ENCODE measurements at regions not wholly inside any gene's neighbourhood (a gene's known extent, or its start where the extent isn't known, plus 50 kb on each side); places are given as distances from the start of the nearest gene placed in this dataset.

- DNase-seq (ENCODE audit: low spot score) = no peak
Observed at GRCh38 chr2:41597680-41598079, 450.1 kb upstream of the PKDCC start.

- DNase-seq (ENCODE audit: low spot score) = peak; percentile 72
Observed at GRCh38 chr2:41598161-41598894, 449.5 kb upstream of the PKDCC start.

DNA sequence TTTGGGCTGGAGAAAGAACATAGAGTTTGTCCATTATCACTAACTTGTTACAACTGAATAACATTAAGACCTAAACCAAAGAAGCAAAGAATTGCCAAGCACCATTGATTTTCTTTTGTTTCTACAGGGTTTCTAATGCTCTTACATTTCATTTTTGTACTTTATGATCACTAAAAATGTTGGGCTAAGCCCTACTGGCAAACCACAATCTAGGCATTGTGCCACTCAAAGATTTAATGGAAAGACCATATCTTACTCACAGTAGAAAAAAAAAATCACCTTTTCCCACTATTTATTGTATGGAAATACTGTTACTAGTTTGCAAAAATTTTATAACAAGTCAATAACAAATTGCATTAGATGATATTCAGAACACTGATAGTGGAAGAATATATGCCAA is 447.4 kb upstream of the PKDCC start:
- DNase-seq (ENCODE audit: low spot score) = no peak

DNA sequence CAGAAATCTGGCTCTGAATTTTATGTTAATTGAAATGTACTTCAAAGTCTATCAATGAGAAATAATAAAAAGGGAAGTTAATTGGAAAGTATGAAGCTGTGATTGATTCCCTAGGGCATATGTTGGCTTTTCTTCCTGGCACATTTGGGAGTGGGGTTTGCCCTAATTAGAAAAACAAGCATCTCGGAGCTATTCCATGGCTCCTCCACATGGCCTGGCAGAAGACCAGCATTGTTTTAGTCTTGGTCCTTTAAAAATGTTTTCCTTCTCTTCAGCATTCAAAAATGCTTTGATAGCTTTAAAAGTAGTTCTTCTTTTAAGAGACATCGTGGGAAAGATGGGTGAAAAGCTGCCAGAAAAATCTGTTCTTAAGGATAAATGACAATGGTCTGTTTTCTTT is 445.5 kb upstream of the PKDCC start:
- DNase-seq (ENCODE audit: low spot score) = no peak

GRCh38 chr2:41605311-41605710 is 442.5 kb upstream of the PKDCC start:
- DNase-seq (ENCODE audit: low spot score) = no peak

GRCh38 chr2:41605914-41606313 is 441.9 kb upstream of the PKDCC start:
- DNase-seq (ENCODE audit: low spot score) = no peak

DNA sequence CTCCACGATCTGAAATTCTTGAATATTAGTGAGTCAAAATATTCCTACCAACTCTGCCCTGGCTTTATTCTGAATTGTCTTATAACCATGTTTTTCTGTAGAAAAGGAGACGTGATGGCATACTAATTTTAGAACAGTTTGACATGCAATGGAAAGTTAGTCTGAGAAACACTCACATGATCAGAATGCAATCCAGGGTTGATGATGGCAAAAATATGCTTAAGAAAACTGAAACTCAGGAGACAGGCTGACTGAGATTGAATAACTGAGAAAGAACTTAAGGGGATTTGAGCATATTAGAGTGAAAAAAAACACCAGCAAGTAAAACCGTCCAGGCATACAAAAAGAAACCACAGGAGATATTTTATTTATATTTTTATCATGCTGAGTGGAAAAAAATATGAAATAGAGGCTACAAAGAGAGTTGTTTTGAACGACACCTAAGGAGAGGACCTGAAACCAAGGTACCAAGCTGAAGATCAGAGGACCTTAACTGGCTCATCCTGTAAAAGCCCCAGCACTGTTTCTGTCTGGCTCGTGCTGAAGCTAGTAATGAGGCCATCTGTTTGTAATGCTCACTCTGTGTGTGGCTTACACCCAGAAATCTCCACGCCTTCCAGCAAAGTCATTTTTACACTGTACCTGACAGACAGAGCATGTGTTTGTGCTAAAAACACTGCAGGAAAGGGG is 437.2 kb upstream of the PKDCC start:
- DNase-seq (ENCODE audit: low spot score) = no peak

DNA sequence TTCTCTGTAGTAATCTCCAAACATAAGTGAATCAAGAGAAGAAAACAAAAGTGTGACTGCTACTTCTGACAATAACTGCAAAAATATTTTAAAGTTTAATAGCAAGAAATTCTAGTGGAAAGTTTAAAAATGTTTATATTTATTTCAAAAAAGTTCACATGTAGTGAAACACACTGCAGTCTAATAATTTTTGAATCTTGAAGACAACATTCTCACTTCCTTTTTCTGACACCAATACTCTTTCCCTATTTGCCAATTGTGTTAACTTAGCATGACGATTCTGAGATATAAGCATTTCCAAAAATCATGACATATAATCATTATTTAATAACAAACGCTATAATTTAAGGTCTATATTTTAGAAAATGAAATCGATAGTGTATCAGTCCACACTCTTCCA is 429.1 kb upstream of the PKDCC start:
- DNase-seq (ENCODE audit: low spot score) = no peak

GRCh38 chr2:41621095-41621494 is 426.7 kb upstream of the PKDCC start:
- no peak for DNase-seq (ENCODE audit: low spot score)

- DNase-seq (ENCODE audit: low spot score) = no peak
Observed at GRCh38 chr2:41621563-41621962, 426.3 kb upstream of the PKDCC start.

DNA sequence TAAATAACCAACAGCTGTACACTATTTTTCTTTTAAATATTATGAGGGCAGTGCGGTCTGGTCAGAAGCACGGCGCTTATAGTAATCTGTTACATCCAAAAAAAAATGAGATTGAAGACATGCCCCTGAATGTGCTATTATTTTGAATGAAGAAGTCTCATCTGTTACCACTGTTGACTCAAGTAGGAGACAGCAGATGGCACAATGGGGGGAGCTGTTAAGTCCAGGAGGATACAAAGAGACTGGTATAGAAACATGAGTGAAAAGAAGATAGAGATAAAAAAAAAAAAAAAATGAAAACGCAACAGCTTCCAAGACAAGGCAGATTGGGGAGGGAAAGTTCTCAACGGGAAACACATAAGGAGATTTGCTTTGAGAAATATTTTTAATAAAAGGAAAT is 425.5 kb upstream of the PKDCC start:
- no peak for DNase-seq (ENCODE audit: low spot score)

- no peak for DNase-seq (ENCODE audit: low spot score)
Observed at GRCh38 chr2:41626936-41627335, 420.9 kb upstream of the PKDCC start.

DNA sequence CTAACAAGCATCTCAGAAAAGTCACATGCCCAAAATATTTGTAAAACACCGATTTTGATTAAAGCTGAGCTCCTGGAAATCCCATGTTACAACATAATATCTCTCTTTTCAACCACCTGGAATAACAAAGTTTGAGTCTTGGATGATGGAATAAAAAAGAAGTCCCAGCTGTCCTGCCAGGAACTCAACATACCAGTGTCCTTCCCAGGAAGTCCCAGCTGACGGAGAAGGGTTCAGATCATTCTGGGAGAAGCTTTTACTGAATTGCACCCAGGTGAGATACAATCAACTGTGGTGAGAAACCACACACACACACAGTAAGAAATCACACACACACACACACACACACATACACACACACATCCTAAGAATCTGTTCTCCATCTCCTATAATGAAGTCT is 413.1 kb upstream of the PKDCC start:
- DNase-seq (ENCODE audit: low spot score) = no peak

- DNase-seq (ENCODE audit: low spot score) = no peak
Observed at GRCh38 chr2:41644936-41645335, 402.9 kb upstream of the PKDCC start.

DNA sequence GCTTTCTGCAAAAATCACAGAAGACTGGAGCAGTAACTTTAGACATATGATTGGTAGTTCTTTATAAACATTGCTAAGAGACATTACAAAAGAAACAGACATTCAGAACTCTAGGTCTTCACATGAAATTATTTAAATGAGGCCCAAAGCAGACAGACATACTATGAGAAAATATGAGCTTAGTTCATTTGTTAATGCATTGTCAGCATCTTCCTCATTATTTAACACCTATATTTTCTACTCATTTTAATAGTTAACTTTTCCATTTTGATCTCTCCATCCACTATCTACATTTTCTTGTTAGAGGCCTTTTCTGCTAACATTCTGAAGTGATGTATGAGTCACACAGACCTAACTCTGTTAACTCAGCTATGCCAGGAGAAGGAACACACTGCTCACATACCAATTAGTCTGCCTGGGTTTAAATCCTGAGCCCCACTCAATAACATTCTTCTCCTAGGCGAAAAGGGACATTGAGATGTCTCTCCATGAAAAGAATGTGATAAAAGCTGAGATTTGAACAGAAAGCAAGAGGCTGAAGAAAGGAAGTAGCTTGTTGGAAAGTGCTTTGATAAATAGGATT is 400.3 kb upstream of the PKDCC start:
- DNase-seq (ENCODE audit: low spot score) = no peak

DNA sequence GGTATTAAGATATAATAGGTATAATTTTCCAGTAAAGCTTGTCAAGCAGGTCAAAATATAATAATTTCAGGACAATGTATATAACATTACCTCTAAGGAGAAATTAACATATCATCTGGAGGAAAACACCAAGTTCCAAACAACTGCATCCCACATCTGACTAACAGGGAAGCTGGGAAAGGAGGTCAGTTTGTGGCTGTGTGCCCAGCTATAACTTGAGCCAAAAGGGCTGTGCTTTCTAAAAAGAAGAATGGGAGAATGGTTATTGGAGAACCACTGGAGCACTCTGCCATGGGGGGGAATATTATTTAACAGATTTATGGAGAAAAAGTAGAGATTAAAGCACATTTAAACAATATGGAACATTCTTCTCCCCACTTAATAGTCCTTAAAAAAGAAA is 390.6 kb upstream of the PKDCC start:
- DNase-seq (ENCODE audit: low spot score) = no peak

GRCh38 chr2:41659758-41660157 is 388.1 kb upstream of the PKDCC start:
- DNase-seq (ENCODE audit: low spot score) = no peak

DNA sequence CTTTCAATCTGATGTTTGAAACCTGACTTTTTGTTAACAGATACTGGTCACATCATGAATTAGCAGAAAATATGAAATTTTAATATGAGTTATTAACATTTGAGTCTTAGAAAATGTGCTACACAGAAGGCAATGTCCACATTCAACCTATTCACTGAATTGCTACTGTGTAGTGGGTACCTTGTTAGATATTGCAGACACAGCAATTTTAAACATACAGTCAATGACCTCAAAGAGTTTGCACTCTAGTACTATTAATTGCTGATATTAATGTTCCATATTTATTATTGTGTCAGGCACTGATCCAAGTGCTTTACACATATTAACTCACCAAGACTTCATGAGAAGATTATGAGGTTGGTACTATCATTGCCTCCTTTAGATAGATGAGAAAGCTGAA is 385.4 kb upstream of the PKDCC start:
- DNase-seq (ENCODE audit: low spot score) = no peak

DNA sequence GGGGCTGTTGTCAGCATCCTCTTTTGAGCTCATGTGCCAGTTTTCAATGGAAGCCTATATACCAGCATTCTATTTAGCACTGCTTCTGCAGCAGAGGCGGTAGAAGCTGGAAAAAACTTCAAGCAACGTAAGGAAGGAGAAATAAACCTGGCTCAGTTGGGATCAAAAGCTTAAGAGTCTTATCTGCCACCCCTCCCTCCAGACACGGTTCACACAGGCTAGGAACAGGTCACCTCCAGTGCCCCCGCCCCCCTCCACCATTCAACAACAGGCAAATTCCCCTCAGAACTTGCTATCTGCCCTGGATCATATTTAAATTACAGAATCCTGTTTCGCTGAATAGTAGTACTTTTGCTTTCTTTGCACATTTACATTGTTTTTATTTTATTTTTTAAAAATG is 384.8 kb upstream of the PKDCC start:
- no peak for DNase-seq (ENCODE audit: low spot score)

GRCh38 chr2:41668529-41668928 is 379.3 kb upstream of the PKDCC start:
- DNase-seq (ENCODE audit: low spot score) = no peak

- no peak for DNase-seq (ENCODE audit: low spot score)
Observed at GRCh38 chr2:41678639-41679038, 369.2 kb upstream of the PKDCC start.

DNA sequence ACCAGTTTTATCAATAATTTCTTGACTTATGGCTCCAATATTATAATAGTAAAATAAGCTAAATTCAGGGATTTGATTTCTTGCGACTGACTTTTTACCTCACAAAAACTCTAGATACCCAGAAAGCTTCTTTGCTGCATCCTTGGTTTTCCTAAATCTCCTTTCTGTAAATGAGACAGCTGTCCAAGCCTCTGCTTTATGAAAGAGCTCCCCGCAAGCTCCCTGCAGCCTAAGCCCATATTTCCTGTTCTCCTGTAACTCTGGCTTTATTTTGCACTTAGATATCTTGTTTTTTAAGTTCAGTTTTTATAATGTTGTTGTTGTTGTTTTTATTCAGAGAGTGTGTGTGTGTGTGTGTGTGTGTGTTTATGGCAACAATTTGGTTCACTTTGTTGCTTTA is 361.7 kb upstream of the PKDCC start:
- no peak for DNase-seq (ENCODE audit: low spot score)

GRCh38 chr2:41691561-41691960 is 356.3 kb upstream of the PKDCC start:
- no peak for DNase-seq (ENCODE audit: low spot score)
